Ammon's horn (tissue), 1 donor: ENCODE measurements at regions not wholly inside any gene's neighbourhood (a gene's known extent, or its start where the extent isn't known, plus 50 kb on each side); places are given as distances from the start of the nearest gene placed in this dataset.

Experiments
- DNase-seq: peaks from one replicate; pipeline ENCODE4 v3.0.0-alpha.2; 2016; ENCODE audit warnings: low spot score

DNA sequence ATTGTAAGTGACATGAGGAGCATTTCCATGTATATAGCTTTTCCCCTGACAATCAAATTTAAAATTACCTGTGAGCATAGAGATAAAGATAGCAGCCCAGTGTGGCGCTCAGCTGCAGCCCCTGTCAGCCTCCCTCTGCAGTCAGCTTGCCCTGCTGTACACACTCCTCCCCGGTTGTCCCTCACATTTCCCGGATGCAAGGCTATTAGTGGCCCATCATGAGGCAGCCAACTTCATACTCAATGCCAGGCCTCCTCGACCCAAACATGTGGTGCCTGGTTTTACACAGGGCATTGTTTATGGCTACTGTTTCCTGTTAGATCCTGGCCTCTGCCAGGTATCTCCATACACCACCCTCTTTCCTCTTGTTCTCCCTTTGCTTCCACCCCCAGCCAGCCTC lies 116.1 kb upstream of the SH3BP4 start:
- DNase-seq, result no peak

DNA sequence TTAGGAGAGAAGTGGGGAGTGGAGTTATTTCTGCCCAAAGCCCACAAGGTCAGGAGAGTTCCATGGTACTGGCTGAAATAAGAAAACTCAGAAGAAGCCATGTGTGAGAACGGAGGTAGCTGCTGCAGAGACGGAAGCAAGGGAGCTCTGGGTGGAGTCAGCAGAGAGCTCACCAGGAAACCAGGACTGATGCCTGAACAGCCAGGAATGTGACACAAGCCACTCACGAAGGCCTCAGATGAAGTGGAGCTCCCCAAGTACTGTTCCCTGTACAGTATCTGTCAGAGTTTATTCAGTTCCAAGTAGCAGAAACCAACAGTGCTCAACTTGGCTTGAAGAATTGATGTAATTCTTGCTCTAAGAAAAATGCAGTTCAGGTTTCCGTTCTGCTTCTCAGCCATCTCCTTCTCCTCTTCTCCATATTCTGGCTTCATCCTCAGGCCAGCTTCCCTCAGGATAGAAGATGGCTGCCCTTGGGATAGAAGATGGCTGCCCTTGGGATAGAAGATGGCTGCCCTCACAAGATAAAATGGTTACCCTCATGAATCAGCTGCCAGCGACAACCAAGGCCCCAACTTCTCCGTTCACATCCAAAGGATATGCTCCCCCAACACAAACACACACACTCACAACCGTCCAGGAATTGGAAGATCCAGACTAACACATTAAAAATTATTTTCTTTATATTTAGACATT lies 117.4 kb upstream of the SH3BP4 start:
- no peak for DNase-seq

DNA sequence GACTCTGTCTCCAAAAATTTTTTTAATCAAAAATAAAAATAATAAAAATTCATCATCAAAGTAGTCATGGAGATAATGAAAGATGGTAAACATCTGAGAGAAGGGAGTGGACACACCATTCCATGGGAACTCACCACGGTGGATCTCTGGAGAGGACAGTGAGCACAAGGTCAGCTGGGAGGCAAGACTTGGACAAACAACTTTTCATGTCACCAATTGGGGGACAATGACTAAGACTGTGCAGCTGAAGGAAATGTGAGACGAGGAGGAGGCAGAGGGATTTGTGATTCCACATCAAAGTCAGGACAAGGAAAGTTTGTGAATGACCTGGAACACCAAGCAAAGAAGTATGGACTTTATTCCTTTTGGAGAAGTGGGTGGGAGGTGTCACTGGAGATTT lies 121.0 kb upstream of the SH3BP4 start:
- DNase-seq, result no peak

DNA sequence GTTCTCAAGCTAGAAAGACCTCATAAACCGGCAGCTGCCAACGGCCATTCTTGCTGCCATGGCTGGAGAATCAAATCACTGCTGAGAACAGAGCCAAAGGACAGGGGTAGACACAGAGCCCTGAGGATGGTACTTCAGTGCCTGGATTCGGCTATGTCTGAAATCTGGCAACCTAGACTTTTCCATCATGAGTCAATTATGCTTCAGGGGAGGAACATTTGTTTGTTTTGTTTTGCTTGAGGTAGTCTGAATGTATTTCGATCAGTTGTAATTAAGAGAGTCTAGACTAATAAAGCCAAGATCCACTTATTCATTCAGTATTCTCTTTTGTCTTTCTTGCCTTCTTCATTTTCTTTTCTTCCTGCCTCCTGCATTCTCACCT lies 122.8 kb upstream of the SH3BP4 start:
- no peak for DNase-seq

DNA sequence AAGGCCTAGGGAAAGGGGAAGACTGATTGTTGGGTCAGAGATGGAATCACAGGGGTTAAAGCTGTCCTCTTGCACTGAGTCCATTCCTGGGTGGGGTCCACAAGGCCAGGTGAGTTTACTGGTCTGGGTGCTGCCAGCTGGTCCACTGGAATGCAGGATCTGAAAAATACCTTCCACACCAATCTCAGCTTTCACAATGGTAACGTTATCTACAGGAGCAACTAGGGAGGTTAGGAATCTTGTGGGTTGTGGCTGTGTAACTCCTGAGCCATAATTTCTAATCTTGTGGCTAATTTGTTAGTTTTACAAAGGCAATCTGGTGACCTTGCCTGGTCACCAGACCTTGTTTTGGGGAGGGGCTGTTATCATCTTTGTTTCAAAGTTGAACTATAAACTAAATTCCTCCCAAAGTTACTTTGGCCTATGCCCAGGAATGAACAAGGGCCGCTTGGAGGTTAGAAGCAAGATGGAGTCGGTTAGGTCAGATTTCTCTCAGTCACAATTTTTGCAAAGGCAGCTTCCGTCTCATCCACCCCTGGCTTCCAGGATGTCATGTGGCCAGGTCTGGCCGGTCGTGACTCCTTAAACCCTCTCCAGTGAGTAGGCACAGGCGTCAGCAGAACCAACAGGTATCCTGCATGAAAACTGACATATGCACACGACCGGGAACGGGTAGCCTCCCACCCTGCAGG lies 123.3 kb upstream of the SH3BP4 start:
- DNase-seq, result no peak

DNA sequence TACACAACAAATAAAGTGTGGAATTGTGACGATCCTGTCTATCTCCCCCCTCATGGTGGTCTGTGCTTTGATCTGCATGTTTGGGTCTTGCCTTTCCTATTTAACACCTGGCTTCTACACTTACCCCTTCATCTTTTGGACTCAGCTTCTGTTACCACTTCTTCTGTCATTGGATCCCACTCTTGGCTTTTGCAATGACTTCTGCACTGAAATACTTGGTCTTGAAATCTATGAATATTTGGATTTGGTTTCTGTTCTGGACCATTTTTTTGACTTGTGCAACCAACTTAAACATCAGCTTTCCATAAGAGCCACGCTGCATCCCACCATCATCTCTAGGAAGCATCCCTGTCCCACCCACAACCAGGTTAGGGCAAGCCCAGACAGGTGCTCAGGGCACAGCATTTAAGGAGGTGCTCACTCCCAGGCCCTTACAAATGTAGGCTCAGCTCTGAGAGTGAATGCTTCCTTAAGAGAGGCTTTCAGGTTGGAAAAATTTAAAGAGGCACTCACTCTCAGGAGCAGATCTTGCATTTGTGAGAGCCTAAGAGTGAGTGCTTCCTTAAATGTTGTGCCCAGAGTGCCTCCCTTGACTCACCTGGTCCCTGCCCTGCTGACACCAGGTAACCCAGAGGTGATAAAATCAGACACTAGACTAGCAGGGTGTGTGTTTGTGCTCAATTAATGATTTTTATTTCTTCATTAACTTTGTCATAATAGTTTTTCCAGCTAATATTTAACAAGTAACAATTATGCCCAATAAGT lies 124.5 kb upstream of the SH3BP4 start:
- DNase-seq, result no peak

DNA sequence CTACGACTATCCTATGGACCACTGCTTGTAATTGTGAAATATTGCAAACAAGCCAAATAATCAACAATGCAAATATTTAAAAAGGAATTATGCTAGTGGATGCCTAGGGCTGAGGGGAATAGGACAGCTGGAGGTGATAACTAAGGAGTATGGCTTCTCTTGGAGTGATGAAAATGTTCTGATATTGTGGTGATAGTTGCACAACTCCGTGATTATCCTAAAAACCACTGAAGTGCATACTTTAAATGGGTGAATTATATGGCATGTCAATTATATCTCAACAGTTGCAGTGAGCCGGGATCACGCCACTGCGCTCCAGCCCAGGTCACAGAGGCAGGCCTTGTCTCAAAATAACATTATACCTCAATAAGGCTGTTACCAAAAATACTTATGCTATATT lies 125.1 kb upstream of the SH3BP4 start:
- no peak for DNase-seq

DNA sequence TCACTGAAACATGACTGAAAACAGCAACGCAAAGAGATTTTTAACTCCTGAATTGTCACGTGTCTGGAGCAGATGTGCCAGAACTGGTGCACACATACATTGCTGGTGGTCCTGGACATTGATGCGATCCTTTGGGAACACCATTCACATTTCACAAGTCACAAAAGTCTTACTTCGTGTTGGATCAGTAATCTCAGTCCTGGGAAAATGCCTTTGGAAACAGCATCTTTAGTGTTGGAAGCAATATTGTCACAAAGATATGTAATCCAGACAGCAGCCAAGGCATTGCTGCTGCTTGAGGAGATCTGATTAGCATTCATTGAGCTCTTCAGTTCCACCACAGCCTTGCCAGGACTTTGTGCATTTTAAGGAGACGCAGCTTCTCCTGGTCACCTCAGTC lies 126.2 kb upstream of the SH3BP4 start:
- no peak for DNase-seq

DNA sequence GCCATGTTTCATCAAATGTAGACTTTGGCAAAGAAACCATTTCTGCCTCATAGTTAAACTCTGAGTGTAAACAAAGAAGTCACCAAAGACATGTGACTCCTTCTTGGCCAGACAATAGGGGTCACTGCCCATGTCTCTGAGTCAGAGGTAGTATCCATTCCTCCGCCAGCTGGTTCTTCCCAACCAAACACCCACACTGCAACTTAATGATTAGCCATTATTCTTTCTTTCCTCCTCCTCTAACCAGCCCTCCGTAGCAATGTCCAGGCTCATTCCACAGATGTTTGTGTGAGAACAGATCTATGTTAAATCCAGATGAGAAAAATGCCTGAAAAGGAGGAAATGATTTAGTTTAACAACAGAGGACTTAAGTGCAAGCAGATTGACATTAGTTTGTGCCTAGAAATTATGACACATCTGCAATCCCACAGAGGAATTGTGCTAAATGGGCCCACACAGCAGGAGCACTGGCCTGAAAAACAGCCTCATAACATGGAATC lies 127.9 kb upstream of the SH3BP4 start:
- no peak for DNase-seq

DNA sequence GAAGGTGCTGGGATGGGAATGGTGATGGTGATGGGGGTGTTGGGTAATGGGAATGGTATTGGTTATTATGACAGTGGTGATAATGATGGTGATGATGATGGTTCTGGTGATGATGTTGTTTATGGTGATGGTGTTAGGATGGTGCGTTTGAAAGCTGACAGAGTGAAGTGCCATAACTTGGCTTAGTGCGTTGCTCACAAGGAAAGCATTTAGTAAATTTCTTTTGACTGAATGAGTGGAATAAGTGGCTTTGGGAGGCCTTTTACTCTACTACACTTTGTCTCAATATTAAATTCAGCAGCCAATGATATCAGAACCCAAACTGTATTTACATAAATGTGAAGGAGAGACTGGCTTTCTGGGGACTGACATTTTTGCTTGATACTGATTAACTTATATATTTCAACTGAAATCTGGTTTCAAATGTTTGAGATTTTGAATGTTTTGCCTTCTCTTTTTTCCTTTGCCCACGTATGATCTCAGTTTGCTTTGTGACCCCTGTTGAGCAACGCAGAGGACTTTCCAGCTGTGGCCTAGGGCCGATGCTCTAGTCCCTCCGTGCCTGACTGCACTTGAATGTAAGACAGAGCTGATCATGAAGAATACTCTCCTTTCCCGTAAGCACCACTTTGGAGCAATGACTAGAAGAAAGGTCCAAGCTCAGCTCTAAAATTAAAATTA lies 128.5 kb upstream of the SH3BP4 start:
- no peak for DNase-seq

DNA sequence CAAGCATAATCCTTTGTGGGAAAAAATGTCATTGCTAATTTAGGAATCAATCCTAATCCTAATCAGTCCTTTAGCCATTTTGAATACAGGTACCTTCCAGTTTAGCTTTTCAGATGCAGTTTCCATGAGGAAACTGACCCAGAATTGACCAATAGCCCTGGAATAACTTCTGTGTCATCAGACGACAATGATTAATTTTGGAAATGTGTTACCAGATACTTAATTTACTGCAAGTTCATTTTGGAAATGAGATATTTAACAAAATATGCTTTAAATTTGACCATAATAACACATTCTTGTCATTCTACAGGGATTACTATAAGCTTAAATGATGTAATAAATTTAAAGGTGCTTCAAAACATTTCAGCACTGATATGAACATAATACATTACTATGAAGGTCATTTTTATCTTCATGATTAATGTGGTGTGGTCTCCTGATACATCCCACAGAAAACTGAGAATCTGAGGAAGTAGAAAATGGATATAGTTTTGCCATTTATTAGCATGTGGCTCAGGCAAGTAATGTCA lies 129.8 kb upstream of the SH3BP4 start:
- no peak for DNase-seq

DNA sequence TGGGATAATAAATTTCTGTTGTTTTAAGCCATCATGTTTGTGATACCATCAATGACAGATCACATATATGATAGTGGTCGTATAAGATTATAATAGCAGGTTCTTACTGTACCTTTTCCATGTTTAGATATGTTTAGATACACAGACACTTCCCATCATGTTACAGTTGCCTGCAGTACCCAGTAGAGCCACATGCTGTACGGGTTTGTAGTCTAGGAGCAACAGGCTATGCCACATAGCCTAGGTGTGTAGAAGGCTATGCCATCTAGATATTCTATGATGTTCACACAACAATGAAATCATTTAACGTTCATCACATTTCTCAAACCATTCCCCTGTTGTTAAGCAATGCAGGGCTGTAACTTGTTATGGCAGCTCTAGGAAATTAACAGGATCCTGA lies 132.9 kb upstream of the SH3BP4 start:
- DNase-seq, result no peak

DNA sequence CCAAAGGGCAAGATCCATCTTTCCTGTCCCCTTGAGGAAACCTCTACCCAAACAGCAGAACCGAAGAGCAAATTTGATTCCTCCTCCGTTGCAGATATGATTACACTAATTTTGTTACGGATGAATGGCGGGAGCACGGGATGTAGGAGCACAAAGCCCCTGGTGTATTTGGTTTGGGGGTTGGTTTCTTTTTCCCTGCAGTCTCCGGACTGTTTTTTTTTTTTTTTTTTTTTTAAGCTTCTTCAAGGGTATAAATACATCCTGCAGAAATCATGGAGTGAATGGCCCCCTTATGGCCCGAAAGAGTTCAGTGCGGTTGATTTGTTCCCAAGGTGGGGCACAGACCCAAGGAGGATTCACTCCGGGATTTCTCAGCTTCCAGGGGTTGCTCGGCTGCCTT lies 135.3 kb upstream of the SH3BP4 start:
- no peak for DNase-seq

DNA sequence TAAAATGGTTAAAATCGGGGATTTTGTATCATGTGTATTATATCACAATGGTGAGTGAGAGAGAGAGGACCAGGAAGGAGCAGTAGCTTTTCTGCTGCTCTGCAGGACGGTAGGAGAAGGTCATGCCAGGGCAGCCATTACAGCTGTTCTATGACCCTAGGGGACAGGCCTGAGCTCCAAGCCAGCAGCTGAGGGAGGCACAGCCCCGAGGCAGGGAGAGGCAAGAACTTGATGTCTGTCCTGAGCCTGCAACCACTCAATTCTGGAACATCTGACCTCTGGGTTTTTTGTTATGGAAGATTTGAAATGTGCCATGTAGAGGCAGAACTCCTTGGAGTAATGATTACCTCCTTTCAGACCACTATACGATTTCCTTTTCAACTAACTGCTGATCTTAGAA lies 135.8 kb upstream of the SH3BP4 start:
- DNase-seq, result no peak

DNA sequence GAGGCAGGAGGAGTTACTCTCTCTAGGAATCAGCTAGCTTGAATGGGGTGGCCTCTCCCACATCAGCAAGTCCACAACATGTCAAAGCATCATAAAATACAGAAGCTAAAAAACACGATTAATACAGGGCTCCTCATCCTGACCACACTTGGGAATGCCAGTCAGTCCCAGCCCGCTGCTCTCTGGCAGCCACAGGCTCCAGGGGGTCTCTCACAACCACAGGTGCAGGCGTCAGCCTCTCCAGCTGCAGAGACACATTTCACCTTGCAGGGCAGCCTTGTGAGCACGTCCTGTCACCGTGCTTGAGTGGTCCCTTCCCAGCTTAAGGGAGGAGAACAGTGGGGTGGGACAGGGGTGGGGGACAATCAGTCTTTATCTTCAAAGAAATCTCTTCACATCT lies 137.4 kb upstream of the SH3BP4 start:
- no peak for DNase-seq

DNA sequence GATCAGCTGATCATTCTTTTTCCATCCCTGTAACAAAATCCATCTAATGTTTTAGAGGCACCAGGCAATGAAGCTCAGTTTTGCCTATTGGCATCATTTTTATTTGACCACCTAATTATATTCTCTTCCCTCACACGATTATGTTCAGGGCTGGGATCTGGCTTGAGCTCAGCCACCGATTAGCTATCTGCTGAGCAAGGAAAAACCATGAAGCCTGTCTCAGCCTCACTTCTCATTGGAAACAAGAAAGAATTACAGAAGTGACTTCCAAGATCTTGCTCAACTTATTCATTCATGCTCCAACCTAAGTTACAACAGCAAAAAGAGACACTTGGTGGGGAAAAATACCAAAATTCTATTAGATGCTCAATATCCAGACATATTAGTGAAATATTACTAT lies 139.0 kb upstream of the SH3BP4 start:
- DNase-seq, result no peak

DNA sequence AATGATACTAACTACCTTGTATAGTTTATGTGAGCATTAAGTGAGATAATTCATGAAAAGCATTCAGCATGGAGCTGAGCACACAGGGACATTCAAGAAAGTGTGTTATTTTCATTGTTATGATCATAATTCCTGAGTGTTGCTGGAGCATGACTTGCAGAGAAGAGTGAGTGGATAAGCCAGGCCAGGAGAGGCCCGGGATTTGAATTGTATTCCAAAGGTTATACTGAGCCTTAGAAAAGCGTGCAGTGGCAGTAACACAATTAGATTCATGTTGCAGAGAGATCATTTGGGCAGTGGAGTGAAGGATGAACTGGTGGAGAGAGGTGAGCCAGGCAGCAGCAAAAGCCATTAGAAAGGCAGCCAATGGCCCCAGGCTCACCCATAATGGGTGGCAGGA lies 142.9 kb upstream of the SH3BP4 start:
- DNase-seq, result no peak

DNA sequence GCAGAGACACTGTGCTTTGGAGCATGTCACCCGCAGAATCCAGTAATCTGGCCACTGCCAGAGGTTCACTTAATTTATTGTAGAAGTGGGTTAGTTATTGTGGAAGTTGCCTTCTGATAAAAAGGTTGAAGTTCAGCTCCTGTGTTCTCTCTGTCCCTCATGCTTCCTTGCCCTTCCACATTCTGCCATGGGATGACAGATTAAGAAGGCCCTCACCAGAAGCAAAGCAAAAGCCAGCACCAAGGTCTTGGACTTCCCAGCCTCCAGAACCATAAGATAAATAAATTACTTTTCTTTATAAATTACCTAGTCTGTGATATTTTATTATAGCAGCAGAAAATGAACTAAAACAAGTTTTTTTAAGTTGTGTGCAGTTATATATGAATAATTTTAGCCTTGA lies 145.0 kb upstream of the SH3BP4 start:
- no peak for DNase-seq

DNA sequence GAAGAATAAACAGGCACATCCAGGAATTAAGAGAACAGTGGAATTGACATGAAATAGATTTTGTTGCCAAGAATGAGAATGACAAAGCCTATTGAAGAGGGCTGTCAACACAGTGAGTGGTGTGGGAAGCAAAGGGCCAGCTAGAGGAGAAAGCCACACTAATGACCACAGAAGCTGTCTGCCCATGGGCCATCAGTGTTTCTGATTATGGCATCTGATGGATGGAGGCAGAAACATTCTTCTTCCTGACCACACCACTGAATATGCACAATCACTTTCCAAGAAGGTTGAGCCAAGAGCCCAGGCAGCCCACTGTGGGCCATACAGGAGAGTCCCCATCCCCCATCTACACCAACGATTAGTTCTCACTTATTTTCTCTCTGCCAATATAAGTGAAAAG lies 146.0 kb upstream of the SH3BP4 start:
- no peak for DNase-seq

DNA sequence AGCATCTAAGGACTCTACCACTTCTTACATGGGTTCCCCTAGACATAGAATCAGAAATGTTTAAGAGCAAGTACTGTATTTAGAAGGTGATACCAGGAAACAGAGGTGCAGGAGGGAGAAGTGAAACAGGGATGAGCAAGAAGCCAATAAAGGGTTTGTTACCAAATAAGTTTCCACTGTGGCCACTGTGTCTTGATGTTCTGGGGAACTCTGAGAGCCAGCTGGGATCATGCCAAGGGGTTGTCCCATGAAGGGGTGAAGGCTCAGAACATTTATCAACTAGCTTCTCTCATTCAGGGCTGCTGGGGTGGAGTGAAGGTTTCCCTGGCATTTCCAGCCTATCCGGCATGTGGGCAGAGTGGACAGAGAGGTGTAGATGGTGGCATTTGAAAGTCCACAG lies 147.1 kb upstream of the SH3BP4 start:
- DNase-seq, result no peak

DNA sequence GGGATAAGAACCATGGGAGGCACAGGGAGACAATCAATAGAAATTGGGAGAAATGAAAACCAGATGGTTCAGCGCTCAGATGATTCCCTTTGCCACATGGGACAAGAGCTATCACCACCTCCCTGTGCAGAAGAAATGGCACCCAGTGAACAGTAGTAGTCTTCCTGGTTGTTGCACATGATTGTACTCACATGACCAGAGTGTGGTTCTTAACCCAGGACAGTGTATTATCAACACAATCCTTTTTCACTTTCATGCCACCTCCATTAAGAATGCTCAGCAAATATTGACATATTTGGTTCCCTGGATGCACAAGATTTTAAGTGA lies 149.0 kb upstream of the SH3BP4 start:
- DNase-seq, result no peak

DNA sequence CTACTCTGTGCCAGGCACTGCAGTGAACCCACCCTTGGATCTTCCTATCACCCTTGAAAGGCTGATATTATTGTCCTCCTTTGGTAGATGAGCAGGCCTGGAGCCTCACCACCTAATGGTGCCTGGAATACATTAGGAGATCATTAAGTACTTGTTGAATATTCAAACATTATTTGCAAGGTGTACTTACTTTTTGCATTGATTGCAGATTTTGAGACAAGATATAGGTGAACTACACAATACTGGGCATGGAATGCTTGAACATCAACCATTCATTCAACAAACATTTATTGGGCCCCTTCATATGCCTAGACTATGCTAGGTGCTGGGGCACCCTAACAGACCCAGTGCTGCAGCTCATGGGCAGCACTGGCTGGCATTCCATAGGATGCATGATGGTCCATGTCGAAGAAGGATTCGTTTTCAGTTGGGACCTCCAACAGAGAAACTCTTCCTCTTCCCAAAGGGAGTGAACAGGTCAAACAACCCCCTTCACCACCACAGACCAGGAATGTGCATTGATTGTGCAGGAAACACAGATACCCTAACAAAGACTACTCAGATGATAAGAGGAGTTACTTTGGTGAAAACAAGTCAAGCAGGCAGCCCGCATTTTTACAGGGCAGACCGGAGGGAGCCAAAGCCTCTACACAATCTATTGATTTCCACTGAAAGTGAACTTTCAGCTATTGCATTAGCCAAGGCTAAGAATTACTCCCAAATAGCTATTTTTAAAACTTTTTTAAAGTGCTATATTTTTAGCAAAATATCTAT lies 149.6 kb upstream of the SH3BP4 start:
- DNase-seq, result no peak
